GM18873 (cell line): ENCODE measurements at regions not wholly inside any gene's neighbourhood (a gene's known extent, or its start where the extent isn't known, plus 50 kb on each side); places are given as distances from the start of the nearest gene placed in this dataset.

Experiments
- ATAC-seq: cut with Tn5 transposase; IDR thresholded peaks from one replicate; pipeline ENCODE4 v1.9.1; 2021; ENCODE audit warnings: mild to moderate bottlenecking, moderate library complexity, moderate number of reproducible peaks; ENCODE audit not compliant: unreplicated experiment, low FRiP score

DNA sequence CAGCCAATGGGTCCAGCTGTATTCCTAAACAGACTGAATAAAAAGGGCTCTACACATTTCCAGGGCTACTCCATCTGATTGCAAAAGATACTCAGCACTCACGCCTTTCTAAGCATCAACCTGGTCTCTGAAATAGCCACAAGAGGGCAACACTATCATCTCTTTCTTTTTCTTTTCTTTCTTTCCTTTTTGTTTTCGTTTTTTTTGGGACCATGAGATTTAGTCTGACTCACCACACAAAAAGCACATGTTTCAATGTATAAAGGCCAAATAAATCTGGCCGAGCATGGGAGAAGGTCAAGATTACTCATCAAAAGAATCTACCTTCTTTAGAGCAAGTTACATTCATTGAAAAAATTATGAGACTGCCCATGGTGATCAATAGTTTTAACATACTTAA, 805.6 kb upstream of the ARGLU1 start:
- ATAC-seq, result no peak

DNA sequence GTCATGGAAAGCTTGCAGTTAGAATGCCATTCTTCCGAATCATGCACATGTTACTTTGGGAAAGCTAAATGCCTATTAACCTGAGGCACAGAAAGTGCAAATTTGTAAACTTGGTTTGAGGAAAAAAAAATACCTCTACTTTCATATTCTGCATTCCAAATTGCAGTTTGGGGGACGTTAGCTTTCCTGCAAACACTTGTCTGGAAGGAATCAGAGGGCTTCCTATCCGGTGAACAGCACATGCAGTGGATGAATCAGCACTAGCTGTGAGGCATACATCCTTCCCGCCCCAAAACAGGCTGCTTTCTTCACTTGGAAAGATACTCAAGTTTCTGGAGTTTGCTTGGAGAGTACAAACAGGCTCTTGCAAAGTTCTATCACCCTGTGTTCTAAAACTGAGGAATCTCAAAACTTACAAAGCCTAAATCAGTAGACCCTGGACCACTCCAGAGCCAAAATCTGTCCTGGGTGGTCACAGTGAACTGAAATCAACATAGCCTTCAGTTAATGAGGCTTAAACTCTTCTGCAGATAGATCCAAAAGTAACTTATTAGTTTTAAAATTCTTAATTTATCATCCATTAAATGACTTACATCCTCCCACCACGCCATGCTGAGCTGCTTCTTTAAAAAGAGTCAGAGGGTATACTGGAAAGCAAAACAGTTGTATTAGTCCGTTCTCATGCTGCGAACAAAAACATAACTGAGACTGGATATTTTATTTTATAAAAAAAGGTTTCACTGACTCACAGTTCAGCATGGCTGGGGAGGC, 802.3 kb upstream of the ARGLU1 start:
- no peak for ATAC-seq

GRCh38 chr13:107367258-107367657, 799.3 kb upstream of the ARGLU1 start:
- no peak for ATAC-seq

- no peak for ATAC-seq
These were observed 797.7 kb upstream of the ARGLU1 start for GRCh38 chr13:107365466-107366215.

DNA sequence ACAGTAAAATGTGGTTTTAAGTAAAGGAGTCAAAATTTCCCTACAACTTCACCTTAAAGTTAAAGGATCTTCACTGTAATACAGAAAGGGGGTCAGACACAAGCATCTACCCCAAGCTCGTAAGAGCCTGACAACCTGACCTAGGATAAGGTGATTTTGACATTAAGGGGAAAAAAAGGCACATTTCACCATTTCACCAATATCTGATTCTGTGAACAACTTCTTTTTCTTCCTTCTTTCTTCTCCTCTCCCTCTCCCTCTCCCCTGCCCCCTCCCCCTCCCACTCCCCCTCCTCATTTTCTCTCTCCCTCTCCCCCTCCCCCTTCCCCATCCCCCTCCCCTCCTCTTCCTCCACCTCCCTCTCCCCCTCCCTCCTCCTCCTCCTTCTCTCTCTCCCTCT, 796.7 kb upstream of the ARGLU1 start:
- no peak for ATAC-seq

DNA sequence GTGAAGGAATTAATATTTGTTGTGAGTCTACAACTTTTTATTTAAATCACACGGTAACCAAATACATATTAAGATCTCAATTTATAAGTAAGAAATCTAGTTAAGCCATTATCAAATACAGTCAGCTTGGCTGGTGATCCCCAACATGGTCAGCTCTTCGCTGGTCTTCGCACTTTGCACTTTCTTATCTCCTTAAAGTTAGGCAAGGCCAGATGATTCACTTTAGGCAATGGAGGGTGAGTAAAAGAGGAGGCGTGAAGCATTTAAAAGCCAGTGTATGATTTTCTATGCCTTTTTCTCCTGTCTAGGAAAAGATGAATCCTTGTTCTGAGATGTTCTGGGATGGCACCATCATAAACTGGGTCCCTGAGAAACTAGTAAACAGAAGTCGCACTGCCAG, 793.7 kb upstream of the ARGLU1 start:
- ATAC-seq, result no peak

DNA sequence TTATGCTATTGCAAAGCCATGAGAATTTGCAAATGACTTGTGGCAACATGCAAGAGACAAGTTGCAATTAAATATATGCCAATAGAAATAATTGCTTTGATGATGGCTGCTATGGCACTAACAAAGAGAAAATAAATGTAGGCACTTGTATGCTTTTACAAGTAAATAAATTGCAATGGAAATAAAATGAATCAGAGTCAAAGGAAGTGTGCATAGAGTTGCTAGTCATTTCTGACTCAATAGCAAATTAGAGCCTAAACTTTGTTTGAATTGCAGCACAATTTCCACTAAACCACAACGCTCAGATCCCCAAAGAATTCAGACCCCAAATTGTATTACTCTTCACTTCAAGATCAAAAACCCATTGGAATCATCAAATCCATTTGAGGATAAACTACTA, 792.1 kb upstream of the ARGLU1 start:
- ATAC-seq, result no peak

DNA sequence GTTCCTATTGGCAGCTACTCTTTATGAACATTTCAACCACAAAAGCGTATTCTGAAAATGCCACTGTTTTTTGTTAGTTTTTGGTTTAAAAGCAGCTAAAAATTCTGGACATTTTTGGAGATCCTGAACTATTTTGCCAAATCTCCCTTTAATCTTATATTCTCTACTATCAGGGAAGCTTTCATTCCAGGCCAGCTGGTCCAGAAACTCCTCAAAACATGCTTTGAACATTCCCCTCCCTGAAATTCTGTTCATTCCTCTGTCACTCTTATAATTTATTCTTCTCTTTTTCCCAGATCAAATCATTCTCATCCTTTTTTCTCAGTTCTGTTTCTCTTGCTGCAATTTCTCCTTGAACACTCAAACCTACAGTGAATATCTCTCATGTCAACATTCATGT, 790.9 kb upstream of the ARGLU1 start:
- ATAC-seq, result no peak

- no peak for ATAC-seq
These were observed 783.4 kb upstream of the ARGLU1 start for GRCh38 chr13:107351305-107351704.

DNA sequence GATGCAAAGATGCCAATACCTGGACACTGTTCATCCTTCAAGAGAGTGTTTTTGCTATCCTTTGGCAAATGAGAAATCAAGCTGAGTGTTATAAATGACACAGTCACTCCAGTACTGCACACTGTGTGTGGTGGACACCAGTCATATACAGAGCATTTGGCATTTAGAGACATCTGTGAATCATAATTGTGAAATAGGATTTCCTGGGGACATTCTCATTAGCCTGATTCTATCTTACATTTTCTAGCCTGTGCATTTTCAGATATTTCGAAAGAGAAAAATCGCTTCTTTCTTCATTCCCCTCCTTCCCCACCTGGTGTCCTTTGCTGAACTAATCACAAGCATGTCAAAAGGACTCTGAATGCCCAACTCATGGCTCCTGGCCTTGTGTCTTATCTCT, 781.0 kb upstream of the ARGLU1 start:
- no peak for ATAC-seq

DNA sequence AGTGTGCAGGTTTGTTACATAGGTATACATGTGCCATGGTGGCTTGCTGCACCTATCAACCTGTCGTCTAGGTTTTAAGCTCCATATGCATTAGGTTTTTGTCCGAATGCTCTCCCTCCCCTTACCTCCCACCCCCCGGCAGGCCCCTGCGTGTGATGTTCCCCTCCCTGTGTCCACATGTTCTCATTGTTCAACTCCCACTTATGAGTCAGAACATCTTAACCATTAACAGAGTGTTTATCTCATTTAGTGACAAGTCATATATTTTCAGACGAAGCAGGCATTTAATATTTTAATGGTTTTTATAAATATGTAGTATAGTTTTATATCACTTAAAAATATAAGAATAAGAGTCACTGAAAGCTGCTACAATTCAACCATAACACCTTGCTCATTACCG, 780.5 kb upstream of the ARGLU1 start:
- ATAC-seq, result no peak

DNA sequence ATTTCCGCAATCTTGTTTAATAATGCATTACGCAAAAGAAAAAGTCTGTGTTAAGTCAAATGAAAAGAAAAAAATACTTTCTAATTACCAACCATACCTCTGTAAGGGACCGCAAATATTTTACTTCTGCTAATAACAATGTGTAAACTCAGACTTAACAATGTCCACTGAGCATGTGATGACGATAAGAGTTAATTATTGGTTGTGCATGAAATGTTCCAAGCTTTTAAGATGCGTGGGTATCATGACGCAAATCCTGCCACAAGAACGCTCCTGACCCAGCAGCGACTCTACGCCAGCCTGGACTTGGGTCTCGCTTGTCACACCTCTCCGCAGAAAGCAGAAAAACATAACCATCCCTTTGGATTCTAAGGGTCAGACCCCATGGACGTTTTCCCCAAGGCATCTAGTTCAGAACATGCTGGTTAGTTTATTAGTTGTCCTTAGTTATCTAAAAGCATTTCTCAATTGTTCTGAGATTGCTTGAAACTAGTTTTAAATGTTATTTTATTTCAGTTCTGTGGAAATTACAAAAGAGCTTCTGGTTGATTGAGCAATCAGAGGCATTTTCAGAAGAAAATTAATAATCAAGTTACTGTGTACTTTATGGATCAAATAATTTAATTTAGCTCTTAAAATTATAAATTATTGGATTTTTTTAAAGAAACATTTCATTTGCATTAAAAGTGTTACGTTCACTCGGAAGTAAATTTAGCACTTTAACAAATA, 779.9 kb upstream of the ARGLU1 start:
- no peak for ATAC-seq

GRCh38 chr13:107342747-107343146, 774.8 kb upstream of the ARGLU1 start:
- ATAC-seq, result no peak

GRCh38 chr13:107339209-107339608, 771.3 kb upstream of the ARGLU1 start:
- ATAC-seq, result no peak

GRCh38 chr13:107332188-107332587, 764.3 kb upstream of the ARGLU1 start:
- no peak for ATAC-seq

DNA sequence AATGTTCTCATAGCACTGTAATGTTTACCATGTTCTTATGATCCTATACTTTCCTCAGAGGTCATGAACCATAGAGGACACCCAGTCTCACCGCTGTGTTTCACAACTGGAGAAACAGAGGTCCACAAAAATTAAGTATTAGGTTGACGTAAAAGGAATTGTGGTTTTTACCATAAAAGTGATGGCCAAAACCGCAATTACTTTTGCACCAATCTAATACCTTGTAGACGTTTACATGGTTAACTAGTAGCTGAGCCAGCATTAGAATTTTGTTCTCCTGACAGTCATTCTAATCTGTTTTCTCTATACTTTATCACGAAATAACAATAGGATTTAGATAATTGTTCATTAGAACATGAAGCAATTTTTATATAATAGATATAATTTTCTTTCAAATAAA, 763.4 kb upstream of the ARGLU1 start:
- ATAC-seq, result no peak

DNA sequence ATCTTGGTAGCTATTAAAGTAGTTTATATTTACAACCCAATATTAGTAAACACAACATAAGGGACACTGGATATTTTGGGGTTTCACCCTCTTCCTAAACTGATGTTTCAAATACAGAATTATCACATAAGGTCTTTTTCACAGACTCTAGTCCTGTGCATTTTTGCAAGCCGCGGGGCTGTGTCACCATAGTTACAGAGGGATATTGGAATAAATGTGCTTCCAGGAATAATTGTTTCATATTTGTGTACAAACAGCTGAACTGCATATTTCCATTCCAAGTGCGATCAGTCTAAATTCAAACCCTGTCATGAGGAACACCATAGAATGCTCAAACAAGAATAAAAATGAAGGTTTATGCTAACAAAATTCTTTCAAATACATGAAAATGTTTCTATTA, 762.5 kb upstream of the ARGLU1 start:
- ATAC-seq, result no peak

GRCh38 chr13:107329991-107330390, 762.1 kb upstream of the ARGLU1 start:
- no peak for ATAC-seq

GRCh38 chr13:107324416-107325204, 756.7 kb upstream of the ARGLU1 start:
- ATAC-seq, result no peak

- ATAC-seq, result no peak
These were observed 754.3 kb upstream of the ARGLU1 start for GRCh38 chr13:107322228-107322627.

- ATAC-seq, result no peak
These were observed 737.2 kb upstream of the ARGLU1 start for GRCh38 chr13:107305178-107305577.
